NCI-H2081 (cell line): ENCODE measurements at regions not wholly inside any gene's neighbourhood (a gene's known extent, or its start where the extent isn't known, plus 50 kb on each side); places are given as distances from the start of the nearest gene placed in this dataset.
"Not testable (repeated sequence)": the region's sequence is repeated elsewhere in the genome, so short reads cannot be mapped to it uniquely, and the experiment has no call there.

ENCODE experiments used
- DNase-seq, 2 experiments: peaks; one replicate each; lab custom pipeline; 2025; lab: John Stamatoyannopoulos, UW

DNA sequence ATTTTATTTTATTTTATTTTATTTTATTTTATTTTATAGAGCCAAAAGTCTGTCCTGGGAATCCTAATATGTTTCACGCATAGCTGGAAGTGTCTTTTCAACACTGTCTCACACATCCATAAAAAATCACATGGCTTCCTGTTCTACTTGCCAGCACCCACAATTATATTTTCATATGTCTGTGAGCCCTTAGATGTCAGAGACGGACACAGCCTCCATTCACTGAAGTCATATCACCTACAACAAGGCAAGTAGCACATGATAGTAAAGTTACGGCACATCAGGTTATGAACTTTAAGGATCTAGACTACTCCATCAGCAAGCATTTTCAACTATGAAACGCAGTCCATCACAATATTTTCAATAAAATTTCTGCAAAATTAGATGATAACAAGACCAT, 168.4 kb downstream of the ZIC4 start:
- DNase-seq, result no peak

DNA sequence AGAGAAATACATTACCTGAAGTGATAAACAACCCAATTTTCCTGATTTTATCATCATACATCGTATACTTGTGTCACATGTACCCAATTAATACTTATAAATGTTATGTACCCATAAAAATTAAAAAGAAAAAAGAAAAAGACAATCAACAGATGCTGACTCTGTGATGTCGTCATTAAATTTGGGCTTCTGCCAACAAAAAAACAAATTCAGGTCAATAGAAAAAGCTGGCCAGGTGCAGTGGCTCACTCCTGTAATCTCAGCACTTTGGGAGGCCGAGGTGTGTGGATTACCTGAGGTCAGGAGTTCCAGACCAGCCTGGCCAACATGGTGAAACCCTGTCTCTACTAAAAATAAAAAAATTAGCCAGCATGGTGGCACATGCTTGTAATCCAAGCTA, 174.4 kb downstream of the ZIC4 start:
- not testable (repeated sequence) for DNase-seq

DNA sequence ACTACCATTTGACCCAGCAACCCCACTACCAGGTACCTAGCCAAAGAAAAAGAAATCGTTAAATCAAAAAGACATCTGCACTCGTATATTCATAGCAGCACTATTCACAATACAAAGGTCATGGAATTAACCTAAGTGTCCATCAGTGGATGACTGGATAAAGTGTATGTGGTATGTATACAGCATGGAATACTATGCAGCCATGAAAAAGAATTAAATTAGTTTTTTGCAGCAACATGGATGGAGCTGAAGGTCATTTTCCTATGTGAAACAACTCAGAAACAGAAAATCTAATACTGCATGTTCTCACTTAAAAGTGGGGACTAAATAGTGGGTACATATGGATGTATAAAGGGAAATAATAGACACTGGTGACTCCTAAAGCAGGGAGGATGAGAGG, 175.2 kb downstream of the ZIC4 start:
- no peak for DNase-seq

DNA sequence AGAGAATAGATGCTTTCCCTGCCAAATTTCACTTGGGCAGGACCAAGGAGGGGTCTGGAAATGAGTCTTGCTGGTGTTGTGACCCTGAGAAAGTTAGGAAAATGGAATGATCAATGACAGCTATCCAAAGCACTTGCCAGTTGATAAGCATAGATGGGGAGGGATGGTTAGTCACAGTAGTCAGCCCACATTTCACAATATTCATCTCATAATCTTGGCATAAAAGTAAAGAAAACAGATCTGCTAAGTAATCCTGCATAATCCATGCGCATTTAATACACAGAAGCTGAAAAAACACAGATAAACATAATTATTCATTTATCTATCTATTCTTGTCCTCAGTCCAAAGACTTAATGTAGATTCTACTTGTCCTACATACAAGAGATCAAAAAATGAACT, 184.1 kb downstream of the ZIC4 start:
- no peak for DNase-seq

DNA sequence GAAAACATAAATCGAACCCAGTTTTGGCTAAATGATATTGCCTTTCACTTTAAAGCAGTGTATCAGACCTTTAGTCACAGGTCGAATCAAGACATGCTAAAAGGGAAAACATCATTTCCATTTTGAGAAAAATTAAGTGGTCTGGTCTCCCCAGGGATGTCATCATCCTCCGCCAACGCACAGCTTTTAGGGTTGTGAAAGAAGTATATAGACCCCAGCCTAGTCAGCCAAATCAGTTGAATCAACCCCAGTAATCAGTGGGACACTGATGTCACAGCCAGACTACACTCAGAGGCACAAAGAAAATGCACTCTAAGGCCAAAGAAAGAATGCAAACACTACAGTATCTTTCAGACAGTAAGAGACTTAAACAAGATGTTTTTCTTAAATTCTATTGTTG, 187.4 kb downstream of the ZIC4 start:
- no peak for DNase-seq

DNA sequence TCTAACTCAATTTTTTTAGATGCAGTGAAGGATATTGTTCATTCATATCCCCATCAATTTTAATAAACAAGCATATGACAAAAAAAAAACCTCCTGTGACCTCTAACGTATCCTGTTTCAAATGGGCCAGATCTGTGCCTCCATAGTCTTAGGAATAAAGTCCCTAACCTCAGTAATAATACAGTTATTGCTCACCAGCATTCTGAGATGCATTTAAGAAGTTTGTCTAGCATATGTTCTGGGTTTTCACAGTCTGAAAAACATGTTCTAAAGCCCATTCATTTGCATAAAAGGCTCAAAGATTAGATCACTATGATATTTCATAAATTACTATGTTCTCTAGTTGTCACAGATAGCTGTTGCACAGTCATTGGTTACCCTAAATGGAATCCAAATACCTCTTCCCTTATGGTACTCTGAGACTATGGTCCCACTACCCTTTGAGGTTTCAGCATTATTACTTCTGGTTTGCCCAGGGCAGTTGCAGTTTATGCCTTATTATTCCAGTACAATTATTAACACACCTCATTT, 190.1 kb downstream of the ZIC4 start:
- no peak for DNase-seq

DNA sequence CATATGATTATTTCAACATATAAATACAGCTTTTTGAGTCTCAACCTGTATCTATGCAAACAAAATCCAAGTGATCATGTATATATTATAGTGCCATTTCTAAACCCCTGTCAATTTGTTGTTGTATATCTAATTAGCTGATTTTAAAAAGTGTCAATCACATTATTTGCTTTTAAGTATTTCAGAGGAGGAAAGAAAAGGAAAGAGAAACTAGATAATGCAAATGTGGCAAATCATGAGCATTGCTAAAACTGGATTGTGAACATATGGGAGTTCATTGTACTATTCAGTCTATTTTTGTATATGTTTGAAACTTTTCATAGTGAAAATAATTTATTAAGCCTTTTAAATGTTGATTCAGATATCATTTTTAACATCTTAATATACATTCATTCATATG, 190.7 kb downstream of the ZIC4 start:
- no peak for DNase-seq

DNA sequence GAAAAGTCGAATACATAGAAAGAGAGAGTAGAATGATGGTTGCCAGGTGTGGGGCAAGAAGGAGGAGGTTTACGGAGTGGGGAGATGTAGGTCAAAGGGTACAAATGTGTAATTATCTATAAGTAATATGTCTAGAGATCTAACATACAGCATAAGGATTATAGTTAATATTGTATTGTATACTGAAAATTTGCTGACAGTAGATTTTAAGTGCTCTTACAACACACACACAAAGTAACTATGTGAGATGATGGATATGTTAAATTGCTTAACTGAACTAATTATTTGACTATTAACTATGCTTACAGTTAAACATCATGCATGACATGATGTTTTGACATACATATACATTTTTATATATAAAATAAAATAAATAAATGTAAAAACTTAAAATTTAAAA, 192.7 kb downstream of the ZIC4 start:
- DNase-seq, result no peak

DNA sequence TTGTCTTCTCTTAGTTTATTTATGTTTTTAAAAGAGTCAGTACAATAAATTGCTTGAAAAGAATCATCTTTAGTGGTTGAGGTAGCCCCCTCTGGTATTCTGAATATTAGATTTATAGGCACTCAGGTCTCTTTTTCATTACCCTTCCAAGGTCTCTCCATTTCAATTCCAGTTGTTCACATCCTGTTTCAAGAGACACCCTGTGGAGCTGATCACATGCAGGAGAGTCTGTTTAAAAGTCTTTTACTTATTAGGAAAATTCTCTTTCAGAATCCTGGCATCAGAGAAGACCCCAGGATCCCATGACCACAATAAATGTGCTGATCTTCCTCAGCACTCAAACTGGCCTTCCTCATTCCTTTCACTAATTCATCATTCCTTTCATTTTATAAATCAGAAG, 195.7 kb downstream of the ZIC4 start:
- DNase-seq, result no peak

DNA sequence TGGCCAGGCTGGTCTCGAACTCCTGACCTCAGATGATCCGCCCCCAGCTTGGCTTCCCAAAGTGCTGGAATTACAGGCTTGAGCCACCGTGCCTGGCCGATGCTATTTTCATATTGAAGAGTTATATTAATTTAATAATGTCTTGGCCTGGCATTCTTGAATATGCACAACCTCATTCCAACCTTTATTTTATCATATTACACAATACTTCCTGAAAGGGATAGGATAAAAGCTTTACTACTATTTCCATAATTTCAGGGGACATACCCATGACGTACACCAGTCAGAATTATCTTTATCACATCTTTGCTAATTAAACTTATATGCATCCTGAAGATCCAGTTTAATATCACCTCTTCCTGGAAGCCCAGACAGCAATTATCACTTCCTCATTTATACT, 205.3 kb downstream of the ZIC4 start:
- DNase-seq, result no peak

DNA sequence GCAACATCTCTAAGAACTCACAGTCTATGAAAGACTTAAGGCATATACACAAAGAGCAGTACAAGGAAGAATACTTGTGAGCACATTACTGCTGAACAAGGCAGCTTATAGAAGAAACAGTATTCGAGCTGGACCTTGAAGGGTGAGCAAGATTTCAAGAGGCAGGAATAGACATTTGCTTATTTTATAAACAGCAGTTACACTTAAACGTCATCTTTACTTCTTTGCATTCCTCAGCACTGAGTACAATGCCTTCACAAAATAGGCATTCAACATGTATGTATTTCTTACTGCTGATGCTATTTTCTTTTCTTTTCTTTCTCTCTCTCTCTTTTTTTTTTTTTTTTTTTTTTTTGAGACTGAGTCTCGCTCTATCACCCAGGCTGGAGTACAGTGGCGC, 205.8 kb downstream of the ZIC4 start:
- no peak for DNase-seq

DNA sequence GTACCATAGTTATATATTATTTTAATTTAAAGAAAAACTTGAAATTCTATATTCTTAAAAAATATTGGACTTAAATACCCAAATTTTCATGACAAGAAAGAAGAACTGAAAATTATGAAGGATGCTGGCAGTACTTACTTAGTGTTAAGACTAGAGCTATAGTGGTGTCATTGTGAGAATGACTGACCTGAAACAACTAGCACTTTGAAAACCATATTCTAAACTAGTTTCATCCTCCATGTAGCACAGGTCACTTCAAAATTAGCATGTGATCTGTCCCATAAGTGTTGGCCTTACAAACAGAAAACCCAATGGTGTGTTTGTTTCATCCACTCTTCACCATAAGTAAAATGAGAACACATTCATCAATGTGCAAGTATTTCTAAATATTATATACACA, 208.6 kb downstream of the ZIC4 start:
- no peak for DNase-seq

DNA sequence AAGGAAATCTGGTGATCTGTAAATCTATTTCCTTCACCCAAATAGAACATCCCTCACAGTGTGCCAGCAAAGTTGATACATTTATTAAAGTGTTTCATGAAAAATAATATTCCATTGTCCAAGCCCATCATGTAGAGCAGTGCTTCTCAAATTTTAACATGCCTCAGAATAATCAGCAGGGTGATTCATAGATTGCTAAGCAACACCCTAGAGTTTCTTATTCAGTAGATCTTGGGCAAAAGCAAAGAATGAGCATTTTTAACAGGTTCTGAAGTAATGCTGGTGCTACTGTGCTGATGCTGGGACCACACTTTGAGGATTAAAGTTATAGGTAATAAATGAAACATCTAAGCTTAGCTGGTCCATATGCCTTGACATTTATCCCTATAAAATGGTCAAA, 210.5 kb downstream of the ZIC4 start:
- no peak for DNase-seq

DNA sequence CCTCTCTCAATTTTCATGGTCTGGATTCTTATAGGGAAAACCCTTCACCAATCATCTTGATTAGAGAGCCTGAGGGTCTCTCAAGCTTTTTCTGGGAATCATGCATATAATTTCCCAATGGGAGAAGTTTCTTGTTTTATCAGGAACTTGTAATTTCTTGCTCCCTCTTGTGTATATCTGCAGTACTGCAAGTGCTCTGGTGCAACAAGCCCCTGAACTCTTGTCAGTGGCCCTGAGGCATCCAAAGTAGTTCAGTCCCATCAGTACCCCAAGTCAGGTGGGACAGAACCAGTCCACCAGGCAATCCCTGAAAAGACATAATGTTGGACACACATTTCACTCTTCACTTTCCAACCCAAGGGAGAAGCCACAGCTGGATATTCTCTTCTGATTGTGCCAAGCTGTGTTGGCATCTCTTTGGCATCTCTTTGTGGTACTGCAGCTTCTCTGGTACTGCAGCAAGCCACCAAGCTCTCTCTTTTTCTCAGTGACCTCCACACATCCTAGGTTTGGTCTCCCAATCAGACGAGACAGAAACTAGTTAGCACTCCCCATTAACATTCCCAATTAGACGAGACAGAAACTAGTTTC, 214.5 kb downstream of the ZIC4 start:
- DNase-seq, result peak; percentile 58 to 66

DNA sequence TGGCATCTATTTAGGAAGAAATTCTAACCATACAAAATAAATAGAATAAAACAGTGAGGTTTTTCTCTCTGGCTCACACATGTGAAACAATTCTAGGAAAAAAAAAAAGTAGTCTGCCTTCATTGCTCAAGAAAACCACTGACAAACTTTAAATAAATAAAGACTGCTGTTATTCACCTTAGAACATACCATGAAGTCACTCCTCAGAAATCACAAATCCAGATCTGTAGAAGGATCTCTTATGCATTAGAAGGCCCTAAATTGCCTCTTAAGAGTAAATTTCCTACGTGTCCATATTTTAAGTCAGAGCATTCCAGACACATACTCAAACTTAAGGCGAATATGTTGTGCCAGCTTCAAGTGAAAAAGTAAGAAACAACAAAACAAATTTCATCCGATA, 217.3 kb downstream of the ZIC4 start:
- no peak for DNase-seq

DNA sequence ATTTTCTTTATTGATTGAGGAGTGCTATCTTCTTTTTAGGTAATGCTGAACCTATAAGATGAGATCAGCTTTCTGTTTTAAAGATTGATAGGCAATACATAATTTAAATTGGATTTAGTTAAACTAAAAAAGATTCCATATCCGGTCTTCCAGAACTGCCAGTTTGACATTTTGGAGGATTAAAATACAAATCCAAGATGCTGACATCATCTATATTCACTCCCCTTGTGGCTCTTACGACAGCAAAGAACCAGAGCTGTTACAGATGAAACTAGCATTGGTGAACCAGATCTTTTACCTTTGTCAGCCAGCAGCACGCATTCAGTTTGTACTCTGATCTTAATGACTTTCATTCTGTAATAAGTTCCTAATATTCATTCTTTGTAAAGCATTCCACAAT, 218.7 kb downstream of the ZIC4 start:
- DNase-seq, result no peak

DNA sequence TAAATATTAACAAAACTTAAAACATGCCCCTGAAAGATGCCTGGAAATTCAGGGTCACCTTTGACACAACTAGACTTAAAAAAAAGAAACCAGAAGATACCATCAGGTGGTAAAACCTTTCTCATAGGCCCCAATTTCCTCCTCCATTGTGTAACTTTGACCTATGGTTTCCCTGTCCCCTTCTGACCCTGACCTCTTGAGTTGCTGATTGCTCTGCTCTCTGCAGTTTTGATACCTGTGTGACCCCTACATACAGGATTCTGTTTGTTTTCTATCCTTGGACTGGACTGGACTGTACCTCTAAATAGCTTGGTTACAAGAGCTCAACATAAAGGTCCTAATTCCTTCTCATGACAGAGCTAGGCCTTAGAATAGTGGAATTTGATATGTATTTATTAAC, 220.6 kb downstream of the ZIC4 start:
- DNase-seq, result no peak

DNA sequence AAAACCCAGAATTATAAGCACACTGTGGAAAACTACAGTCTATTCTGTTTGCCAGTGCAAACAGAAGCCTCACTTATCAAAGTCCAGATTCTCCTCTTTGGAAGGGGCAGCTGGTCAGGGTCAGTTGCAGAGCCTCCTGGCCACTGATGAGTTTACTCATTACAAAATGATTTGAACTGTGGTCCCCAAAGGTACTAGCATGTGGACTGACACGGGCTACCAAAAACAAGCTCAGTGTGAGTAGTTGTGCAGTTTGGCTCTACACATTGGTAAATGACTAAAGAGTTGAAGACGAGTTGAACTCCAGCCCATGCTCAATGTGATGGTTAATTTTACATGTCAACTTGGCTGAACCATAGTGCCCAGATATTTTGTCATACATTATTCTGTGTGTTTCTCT, 221.5 kb downstream of the ZIC4 start:
- DNase-seq, result no peak

DNA sequence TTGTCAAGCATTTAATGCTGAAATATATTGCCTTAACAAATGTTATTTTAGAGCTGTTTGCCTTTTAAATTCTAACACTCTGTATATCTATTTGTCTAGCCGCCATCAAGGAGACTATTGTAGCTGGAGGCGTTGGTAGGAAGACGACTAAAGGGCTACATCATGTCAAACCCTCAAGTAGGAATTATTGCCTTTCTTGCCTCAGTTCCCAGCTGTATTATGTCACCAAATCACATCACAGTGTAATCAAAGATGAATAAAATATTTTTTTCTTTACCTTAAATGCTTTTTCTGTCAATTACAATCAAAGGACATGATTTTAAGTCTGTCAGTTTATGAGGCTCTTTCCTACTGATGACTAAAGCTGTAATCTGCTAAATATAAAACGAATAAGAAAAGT, 233.1 kb downstream of the ZIC4 start:
- no peak for DNase-seq

DNA sequence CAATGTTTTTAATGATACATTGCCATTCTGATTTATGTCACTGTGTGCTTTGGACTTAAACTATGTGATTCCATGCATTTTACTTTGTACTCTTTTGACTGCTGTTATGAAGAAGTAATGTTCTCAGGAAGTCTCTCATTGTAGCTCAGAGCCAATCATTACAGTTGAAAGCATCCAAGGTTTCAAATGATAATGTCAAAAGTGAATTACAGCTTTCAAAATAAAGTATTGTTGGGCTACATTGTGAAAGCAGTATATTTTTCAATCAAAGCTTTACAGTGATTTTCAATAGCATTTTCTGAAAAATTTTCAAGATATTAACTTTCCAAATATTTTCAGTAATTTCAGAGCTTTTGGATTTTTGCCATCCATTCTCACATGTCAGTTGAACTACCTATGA, 243.6 kb downstream of the ZIC4 start:
- no peak for DNase-seq

DNA sequence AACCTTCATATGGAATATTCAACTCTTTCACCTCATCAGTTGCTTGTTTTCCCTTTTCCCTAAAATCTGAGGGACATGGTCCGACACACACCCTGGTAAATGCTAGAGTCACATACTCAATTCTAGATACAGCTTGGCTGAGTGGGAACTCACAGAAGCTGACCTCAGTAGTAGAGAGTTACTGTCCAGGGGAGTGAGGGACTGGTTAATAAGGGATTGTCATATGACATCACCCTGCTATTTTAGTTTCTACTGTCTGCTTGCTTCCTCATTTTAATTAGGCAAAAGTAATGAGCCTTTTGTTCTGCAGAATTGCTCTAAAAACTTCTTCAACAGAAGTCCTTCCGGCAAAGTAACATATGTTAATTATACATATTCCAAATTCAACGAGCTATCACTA, 244.5 kb downstream of the ZIC4 start:
- no peak for DNase-seq

DNA sequence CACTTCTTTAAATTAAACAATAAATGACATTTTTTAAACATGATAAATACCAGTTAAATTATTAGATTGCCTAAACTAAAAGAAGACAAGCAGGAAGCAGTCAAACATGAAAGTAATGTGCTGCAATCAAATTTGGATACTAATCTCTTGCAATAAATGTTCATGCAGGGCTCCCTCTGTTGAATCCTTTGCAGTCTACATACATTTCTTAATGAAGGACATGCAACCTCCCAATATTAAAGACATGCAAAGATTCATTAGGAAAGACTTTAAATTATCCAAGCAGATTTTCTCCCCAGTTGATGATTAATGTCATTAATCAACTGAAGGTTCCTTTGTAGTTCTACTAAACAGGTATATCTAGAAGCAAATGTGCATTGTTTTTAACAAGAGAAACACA, 245.4 kb downstream of the ZIC4 start:
- no peak for DNase-seq

DNA sequence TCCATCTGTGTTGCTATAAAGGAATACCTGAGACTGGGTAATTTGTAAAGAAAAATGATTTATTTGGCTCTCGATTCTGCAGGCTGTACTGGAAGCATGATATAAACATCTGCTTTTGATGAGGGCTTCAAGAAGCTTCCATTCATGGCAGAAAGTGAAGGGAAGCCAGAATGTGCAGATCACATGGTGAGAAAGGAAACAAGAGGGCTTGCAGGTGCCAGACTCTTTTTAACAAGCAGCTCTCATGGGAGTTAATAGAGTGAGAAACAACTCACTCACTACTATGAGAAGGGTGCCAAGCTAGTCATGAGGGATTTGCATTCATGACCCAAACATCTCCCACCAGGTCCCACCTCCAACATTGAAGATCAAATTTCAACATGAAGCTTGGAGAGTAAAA, 247.2 kb downstream of the ZIC4 start:
- peak in 1 of 2 experiments; percentile 42 for DNase-seq

DNA sequence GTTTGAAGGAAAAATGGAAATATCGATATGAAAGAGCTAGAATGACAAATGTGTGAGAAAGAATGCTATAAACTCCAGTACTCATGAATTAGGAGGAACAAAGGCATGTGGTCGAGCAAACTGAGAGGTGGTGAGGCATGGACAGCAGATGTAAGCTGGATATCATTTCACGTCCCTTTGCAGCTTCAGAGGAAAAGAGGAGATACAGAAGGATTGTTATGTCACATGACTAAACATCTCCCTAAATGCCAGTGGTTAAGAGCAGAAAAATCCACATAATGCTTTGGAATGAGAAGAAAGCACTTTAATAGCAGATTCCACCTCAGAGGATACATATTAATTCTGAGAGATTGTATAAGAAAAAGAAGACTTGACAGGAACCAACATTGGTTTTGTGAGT, 248.7 kb downstream of the ZIC4 start:
- no peak for DNase-seq

DNA sequence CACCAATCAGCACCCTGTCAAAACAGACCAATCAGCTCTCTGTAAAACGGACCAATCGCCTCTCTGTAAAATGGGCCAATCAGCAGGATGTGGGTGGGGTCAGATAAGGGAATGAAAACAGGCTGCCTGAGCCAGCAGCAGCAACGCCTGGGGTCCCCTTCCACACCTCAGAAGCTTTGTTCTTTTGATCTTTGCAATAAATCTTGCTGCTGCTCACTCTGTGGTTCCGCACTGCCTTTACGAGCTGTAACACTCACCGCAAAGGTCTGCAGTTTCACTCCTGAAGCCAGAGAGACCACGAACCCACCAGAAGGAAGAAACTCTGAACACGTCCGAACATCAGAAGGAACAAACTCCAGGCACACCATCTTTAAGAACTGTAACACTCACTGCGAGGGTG, 251.4 kb downstream of the ZIC4 start:
- not testable (repeated sequence) for DNase-seq
